ENCODE measurements at regions not wholly inside any gene's neighbourhood (a gene's known extent, or its start where the extent isn't known, plus 50 kb on each side); places are given as distances from the start of the nearest gene placed in this dataset.

- H3K27me3 ChIP-seq: no peaks in the 10 kb centered on the region
- no peak for TF ChIP-seq CTCF (IDR thresholded peaks at IDR 0.05)
- TF ChIP-seq POLR2AphosphoS5 (IDR thresholded peaks at IDR 0.05): no peak
- TF ChIP-seq POLR2A (IDR thresholded peaks at IDR 0.05): no peak
- no peak for TF ChIP-seq EP300 (IDR thresholded peaks at IDR 0.05; ENCODE audit: low read depth)
- H3K4me1 ChIP-seq: no peaks in the 10 kb centered on the region
- 80 to 82% methylated on average over 6 of the region's 6 CpGs for WGBS, 2 donors (ENCODE audit: low coverage in 1 of 2)
- no peaks in the 10 kb centered on the region for H3K9me3 ChIP-seq
- intact Hi-C loops (cut with DNase I; ENCODE audit: low total_unique reads) (no loop called here), in situ Hi-C loops (cut with MboI; ENCODE audit: low pct_ligation_motif_present in 1 of 4, low pct_unique_long_range_greater_than_20kb in 1 of 4, low sequenced_read_pairs in 3 of 4) (no loop called here)
- DNase-seq: no peak
- no peak overlapping the region for H3K27ac ChIP-seq
- no peak overlapping the region for H3K4me3 ChIP-seq
- no peaks in the 10 kb centered on the region for H3K36me3 ChIP-seq
Observed at GRCh38 chr21:28156590-28156989, 836.1 kb downstream of the LTN1 start.

- 58% methylated on average over 4 of the region's 4 CpGs for WGBS, 2 donors (ENCODE audit: low coverage in 1 of 2)
- in situ Hi-C loops (cut with MboI; ENCODE audit: low pct_ligation_motif_present in 1 of 4, low pct_unique_long_range_greater_than_20kb in 1 of 4, low sequenced_read_pairs in 3 of 4): no loop called here
- Histone ChIP-seq H3K27ac (no peak overlapping the region), H3K27me3 (no peaks in the 10 kb centered on the region), H3K9me3 (no peaks in the 10 kb centered on the region), H3K36me3 (no peaks in the 10 kb centered on the region), H3K4me3 (no peak overlapping the region), H3K4me1 (no peaks in the 10 kb centered on the region)
- TF ChIP-seq POLR2A (IDR thresholded peaks at IDR 0.05) (no peak), EP300 (IDR thresholded peaks at IDR 0.05; ENCODE audit: low read depth) (no peak), POLR2AphosphoS5 (IDR thresholded peaks at IDR 0.05) (no peak)
- intact Hi-C loops (cut with DNase I; ENCODE audit: low total_unique reads): no loop called here
- no peak for DNase-seq
Observed at GRCh38 chr21:28154121-28154520, 838.6 kb downstream of the LTN1 start.

GRCh38 chr21:28152732-28153131 lies 839.9 kb downstream of the LTN1 start:
- Histone ChIP-seq H3K4me3 (no peak overlapping the region), H3K9me3 (no peaks in the 10 kb centered on the region), H3K27me3 (no peaks in the 10 kb centered on the region), H3K36me3 (no peaks in the 10 kb centered on the region), H3K4me1 (peaks cover 0 to 3% (median 0%) of the 10 kb centered on the region in 4 donors), H3K27ac (no peak overlapping the region)
- TF ChIP-seq POLR2AphosphoS5 (IDR thresholded peaks at IDR 0.05) (no peak), CTCF (IDR thresholded peaks at IDR 0.05) (no peak), EP300 (IDR thresholded peaks at IDR 0.05; ENCODE audit: low read depth) (no peak), POLR2A (IDR thresholded peaks at IDR 0.05) (no peak)
- no peak for DNase-seq
- WGBS, 2 donors (ENCODE audit: low coverage in 1 of 2): 66 to 73% methylated on average over 1 of the region's 1 CpG
- intact Hi-C loops (cut with DNase I; ENCODE audit: low total_unique reads): no loop called here
- in situ Hi-C loops (cut with MboI; ENCODE audit: low pct_ligation_motif_present in 1 of 4, low pct_unique_long_range_greater_than_20kb in 1 of 4, low sequenced_read_pairs in 3 of 4): no loop called here

- in situ Hi-C loops (cut with MboI; ENCODE audit: low pct_ligation_motif_present in 1 of 4, low pct_unique_long_range_greater_than_20kb in 1 of 4, low sequenced_read_pairs in 3 of 4): no loop called here
- Histone ChIP-seq H3K36me3 (no peaks in the 10 kb centered on the region), H3K4me1 (peaks cover 0 to 3% (median 0%) of the 10 kb centered on the region in 4 donors), H3K27me3 (no peaks in the 10 kb centered on the region), H3K9me3 (no peaks in the 10 kb centered on the region), H3K27ac (no peak overlapping the region), H3K4me3 (no peak overlapping the region)
- intact Hi-C loops (cut with DNase I; ENCODE audit: low total_unique reads): no loop called here
- WGBS, 2 donors (ENCODE audit: low coverage in 1 of 2): 28 to 46% methylated on average over 2 of the region's 2 CpGs
- TF ChIP-seq POLR2A (IDR thresholded peaks at IDR 0.05) (no peak), POLR2AphosphoS5 (IDR thresholded peaks at IDR 0.05) (no peak), EP300 (IDR thresholded peaks at IDR 0.05; ENCODE audit: low read depth) (no peak), CTCF (IDR thresholded peaks at IDR 0.05) (no peak)
- DNase-seq: no peak
Observed at GRCh38 chr21:28151758-28152157, 840.9 kb downstream of the LTN1 start.

- WGBS, 2 donors (ENCODE audit: low coverage in 1 of 2): 75 to 91% methylated on average over 2 of the region's 2 CpGs
- in situ Hi-C loops (cut with MboI; ENCODE audit: low pct_ligation_motif_present in 1 of 4, low pct_unique_long_range_greater_than_20kb in 1 of 4, low sequenced_read_pairs in 3 of 4): no loop called here
- no peak for DNase-seq
- no peak overlapping the region for H3K4me3 ChIP-seq
- intact Hi-C loops (cut with DNase I; ENCODE audit: low total_unique reads): no loop called here
- H3K27ac ChIP-seq: no peak overlapping the region
- TF ChIP-seq POLR2AphosphoS5 (IDR thresholded peaks at IDR 0.05): no peak
- TF ChIP-seq CTCF (IDR thresholded peaks at IDR 0.05): no peak
- no peak for TF ChIP-seq POLR2A (IDR thresholded peaks at IDR 0.05)
- TF ChIP-seq EP300 (IDR thresholded peaks at IDR 0.05; ENCODE audit: low read depth): no peak
- no peaks in the 10 kb centered on the region for H3K9me3 ChIP-seq
- H3K36me3 ChIP-seq: no peaks in the 10 kb centered on the region
- no peaks in the 10 kb centered on the region for H3K27me3 ChIP-seq
- H3K4me1 ChIP-seq: peaks cover 0 to 3% (median 0%) of the 10 kb centered on the region in 4 donors
Observed at GRCh38 chr21:28150778-28151177, 841.9 kb downstream of the LTN1 start.

Data from transverse colon (tissue), 4 donors.